Osteocyte (in vitro differentiated cells): ENCODE measurements at regions not wholly inside any gene's neighbourhood (a gene's known extent, or its start where the extent isn't known, plus 50 kb on each side); places are given as distances from the start of the nearest gene placed in this dataset.
"Not testable (repeated sequence)": the region's sequence is repeated elsewhere in the genome, so short reads cannot be mapped to it uniquely, and the experiment has no call there.

Experiments used
- DNase-seq: peaks from one replicate; pipeline ENCODE4 v3.0.0; 2021; ENCODE audit warnings: mixed read lengths; ENCODE audit not compliant: unreplicated experiment; ENCODE audit errors: extremely low spot score
- H3K27ac Mint-ChIP-seq: one replicate; pipeline ENCODE4 v1.8.0; 2021; ENCODE audit warnings: mild to moderate bottlenecking, mixed read lengths; ENCODE audit not compliant: unreplicated experiment
- H3K27me3 Mint-ChIP-seq: one replicate; pipeline ENCODE4 v1.8.0; 2021; ENCODE audit warnings: mixed read lengths; ENCODE audit not compliant: unreplicated experiment
- H3K36me3 Mint-ChIP-seq: one replicate; pipeline ENCODE4 v1.8.0; 2021; ENCODE audit warnings: mixed read lengths; ENCODE audit not compliant: unreplicated experiment
- H3K4me1 Mint-ChIP-seq: one replicate; pipeline ENCODE4 v1.8.0; 2021; ENCODE audit warnings: mixed read lengths; ENCODE audit not compliant: unreplicated experiment
- H3K4me3 Mint-ChIP-seq: one replicate; pipeline ENCODE4 v1.8.0; 2021; ENCODE audit warnings: mild to moderate bottlenecking, moderate library complexity, mixed read lengths; ENCODE audit not compliant: unreplicated experiment
- H3K9me3 Mint-ChIP-seq: one replicate; pipeline ENCODE4 v1.8.0; 2021; ENCODE audit warnings: mixed read lengths; ENCODE audit not compliant: unreplicated experiment
- CTCF ChIP-seq: fragments of 200-600 bp; sonication (generic); IDR thresholded peaks from 2 replicates; pipeline ENCODE4 v1.5.0; 2021; ENCODE audit warnings: antibody characterized with exemption, mild to moderate bottlenecking, moderate library complexity

GRCh38 chr4:153873741-153874140, 84.9 kb upstream of the SFRP2 start:
- Mint-ChIP-seq H3K9me3 (no peaks in the 10 kb centered on the region), H3K4me1 (no peaks in the 10 kb centered on the region), H3K36me3 (no peaks in the 10 kb centered on the region), H3K4me3 (no peak overlapping the region), H3K27me3 (peaks cover 26% of the 10 kb centered on the region), H3K27ac (no peak overlapping the region)
- no peak for DNase-seq
- no peak for TF ChIP-seq CTCF

GRCh38 chr4:153866766-153867165, 77.9 kb upstream of the SFRP2 start:
- H3K27me3 Mint-ChIP-seq: peaks cover 15% of the 10 kb centered on the region
- not testable (repeated sequence) for H3K36me3 Mint-ChIP-seq, H3K4me3 Mint-ChIP-seq, DNase-seq, H3K4me1 Mint-ChIP-seq, H3K27ac Mint-ChIP-seq
- H3K9me3 Mint-ChIP-seq: peaks cover 37% of the 10 kb centered on the region

GRCh38 chr4:153852501-153852900, 63.6 kb upstream of the SFRP2 start:
- Mint-ChIP-seq H3K36me3 (no peaks in the 10 kb centered on the region), H3K27me3 (peaks cover 5% of the 10 kb centered on the region), H3K9me3 (peaks cover 20% of the 10 kb centered on the region), H3K4me3 (no peak overlapping the region), H3K27ac (no peak overlapping the region), H3K4me1 (no peaks in the 10 kb centered on the region)
- TF ChIP-seq CTCF: no peak
- DNase-seq: no peak

- H3K9me3 Mint-ChIP-seq: peaks cover 10% of the 10 kb centered on the region
- no peaks in the 10 kb centered on the region for H3K4me1 Mint-ChIP-seq
- TF ChIP-seq CTCF: no peak
- no peak overlapping the region for H3K27ac Mint-ChIP-seq
- peaks cover 5% of the 10 kb centered on the region for H3K27me3 Mint-ChIP-seq
- no peak overlapping the region for H3K4me3 Mint-ChIP-seq
- H3K36me3 Mint-ChIP-seq: no peaks in the 10 kb centered on the region
- DNase-seq: no peak
Measured at GRCh38 chr4:153850533-153851280, 61.8 kb upstream of the SFRP2 start.

- H3K4me3 Mint-ChIP-seq: no peak overlapping the region
- H3K36me3 Mint-ChIP-seq: no peaks in the 10 kb centered on the region
- TF ChIP-seq CTCF: no peak
- H3K27ac Mint-ChIP-seq: no peak overlapping the region
- H3K27me3 Mint-ChIP-seq: no peaks in the 10 kb centered on the region
- no peak for DNase-seq
- H3K9me3 Mint-ChIP-seq: no peaks in the 10 kb centered on the region
- no peaks in the 10 kb centered on the region for H3K4me1 Mint-ChIP-seq
Measured at GRCh38 chr4:153844144-153844543, 55.3 kb upstream of the SFRP2 start.
